Activated T-cell treated with anti-CD3 and anti-CD28 coated beads, Interleukin-2, amount 50 U/mL, for 48 hours (primary cell): ENCODE measurements at regions not wholly inside any gene's neighbourhood (a gene's known extent, or its start where the extent isn't known, plus 50 kb on each side); places are given as distances from the start of the nearest gene placed in this dataset.

Source experiments
- DNase-seq, 2 experiments: peaks; one replicate each; pipeline ENCODE4 v3.0.0-alpha.2; 2020

DNA sequence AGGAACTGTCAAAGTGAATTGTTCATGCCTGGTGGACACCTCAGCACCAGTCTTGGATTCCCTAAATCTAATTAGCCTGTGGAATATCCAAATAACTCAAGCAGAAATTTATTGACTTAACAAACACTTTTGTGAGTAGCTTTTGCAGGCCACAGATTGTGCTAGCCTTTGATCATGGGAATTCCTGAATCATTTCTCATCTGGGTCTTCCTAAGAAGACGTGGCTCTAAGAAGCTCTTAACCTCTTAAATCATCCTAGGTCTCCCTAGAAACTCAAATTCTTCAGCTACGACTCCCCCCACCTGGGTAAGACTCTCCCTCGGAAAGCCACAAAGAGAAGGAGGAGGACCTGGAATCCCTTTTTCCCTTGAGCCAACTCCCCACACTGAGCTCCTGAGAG, 53.8 kb upstream of the PSEN2 start:
- DNase-seq: no peak

DNA sequence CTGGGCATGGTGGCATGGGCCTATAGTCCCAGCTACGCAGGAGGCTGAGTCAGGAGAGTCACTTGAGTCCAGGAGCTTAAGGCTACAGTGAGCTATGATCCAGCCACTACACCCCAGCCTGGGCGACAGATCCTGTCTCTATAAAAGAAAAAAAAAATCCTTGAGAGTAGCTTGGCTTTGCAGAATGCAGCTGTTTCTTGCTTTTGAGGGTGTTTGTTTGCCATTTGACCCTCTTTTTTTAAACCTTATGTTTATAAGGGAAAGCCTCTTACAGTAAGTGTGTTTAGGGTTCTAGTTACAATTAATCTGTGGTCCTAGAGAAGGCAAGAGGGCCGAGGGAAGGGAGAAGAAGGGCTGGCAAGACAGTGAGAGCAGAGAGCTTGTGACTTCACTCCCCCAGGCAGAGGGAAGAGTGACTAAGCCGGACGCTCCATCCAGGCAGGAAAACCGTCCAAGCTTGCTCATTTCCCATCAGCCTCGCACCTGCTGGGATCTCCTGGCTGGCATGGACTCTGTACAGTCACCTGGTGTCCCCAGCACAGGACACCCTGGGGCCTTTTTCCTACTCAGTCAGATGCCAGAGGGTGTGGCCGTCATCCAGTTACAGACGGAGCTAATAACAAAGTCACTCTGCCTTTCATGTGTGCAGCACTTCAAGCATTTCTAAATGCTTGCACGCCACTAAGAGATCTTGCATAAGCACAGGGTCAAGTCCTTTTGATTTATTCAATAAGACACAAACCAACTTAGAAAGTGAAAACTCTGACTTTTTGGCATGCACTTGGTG, 55.5 kb upstream of the PSEN2 start:
- no peak for DNase-seq

DNA sequence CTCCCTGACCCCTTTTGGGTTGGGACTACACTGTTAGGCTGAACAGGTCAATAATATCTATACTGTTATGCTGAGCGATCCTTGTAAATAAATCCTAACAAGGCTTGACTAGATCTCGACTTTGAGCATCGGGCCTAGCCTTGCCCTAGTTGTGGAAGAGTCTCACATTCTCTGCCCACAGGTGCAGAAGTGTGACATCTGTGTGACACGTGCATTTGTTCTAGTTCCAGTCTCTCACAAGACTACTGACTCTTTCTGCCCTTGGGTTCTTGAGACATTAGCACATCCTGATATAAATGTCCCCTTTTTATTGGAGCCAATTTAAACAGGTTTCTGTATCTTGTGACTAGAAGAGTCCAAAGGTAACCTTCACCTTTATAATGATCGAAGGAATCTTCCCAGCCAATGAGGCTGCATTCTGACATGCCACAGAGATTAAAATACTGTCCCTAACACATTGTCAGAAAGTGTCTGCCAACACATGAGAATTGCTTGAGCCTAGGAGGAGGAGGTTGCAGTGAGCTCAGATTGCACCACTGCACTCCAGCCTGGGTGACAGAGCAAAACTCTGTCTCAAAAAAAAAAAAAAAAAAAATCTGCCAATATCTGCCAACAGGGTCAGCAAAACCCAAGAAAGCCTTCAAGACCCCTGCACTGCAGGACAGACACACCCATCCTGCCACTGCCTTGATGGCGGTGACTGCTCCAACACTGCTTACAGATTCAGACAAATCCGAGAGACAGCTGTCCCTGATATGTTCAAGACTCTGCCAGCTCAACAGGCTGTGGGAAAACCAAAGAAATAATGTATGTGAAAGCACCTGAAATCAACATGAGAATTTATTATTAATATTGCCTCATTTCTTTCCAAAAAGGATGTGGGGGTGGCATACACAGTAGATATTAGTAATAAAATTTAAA, 56.5 kb upstream of the PSEN2 start:
- DNase-seq: no peak

DNA sequence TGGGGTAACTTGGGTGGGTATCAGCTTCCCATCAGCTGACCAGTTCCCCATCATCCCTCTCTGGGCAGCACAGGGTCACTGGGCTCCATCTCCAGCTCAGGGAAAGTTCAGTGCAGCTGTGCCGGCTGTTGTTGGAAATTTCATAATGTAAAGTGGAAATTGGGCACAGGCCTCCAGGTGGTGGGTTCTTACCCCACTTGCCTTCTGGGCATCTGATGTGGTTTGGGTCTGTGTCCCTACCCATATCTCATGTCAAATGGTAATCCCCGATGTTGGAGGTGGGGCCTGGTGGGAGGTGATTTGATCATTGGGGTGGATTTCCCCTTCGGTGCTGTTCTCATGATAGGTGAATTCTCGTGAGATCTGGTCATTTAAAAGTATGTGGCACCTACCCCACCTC, 59.7 kb upstream of the PSEN2 start:
- DNase-seq: no peak

DNA sequence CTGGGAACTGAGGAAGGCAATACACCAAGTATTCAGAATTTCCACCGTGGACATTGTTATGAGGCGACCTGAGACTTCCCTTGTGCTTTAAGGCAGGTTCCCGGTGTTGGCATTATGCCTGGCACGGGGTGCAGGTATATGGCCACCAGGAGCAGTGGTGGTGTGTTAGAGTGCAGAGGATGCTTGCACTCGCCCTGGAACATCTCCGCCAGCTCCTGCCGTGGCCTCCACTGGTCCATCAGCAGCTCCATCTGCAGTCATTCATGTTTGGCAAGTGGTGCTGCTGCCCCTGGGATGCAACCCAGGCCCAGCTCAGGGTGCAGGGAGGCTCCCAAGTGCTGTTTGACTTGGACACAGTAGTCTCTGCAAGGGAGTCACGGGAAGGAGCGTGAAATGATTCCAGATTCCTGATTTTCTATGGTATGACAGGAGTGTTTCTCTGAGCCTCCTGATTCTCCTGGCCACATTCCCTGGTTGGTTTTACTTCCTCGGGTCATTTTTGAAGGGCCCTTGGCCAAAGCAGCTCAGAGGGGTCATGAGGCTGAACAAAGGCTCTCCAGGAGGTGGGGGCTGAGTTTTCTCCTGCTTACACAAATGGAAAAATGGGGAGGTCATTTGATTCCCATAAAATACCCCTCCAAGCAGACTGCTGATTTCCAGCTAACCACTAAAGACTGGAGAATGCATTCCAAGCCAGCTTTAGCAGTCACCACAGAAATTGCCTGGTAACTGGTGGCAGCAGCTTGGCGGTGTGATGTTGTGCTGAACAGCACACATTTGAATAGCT, 60.4 kb upstream of the PSEN2 start:
- no peak for DNase-seq

DNA sequence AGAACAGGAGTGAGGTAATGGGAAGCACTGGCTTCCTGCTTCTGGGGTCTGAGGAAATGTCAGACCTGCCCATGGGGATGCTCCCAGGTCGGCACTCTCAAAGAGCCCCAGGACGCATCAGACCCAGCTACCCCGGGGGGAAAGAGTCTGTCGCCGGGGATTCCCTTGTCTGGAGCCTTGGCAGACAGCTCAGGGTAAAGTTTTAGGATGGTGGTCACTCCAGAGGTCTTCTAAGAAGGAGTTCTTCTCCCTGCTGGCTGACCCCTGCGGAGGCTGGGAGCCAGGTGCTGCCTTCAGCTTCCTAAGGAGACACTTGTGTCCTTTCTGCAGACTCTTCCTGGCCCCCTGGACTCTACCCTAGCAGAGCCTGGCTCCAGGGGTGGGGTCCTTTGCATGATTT, 61.9 kb upstream of the PSEN2 start:
- no peak for DNase-seq

DNA sequence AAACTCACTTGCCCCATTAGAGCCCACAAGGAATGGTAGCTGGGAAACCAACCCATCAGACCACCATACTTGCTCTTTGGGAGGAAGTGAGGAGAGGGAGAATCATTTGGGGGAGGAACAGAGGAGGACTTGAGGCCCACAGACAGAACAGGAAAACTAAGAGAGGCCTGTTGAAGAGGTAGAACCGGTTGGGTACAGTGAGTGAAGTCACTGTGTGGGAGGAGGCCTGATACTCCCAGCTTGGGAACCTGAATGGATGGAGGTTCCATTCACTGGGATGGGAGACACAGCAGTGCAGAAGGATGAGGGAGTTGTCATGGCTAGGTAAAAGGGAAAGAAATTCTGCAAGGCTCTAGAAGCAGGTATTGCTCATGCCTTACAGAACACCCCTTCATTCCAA, 63.4 kb upstream of the PSEN2 start:
- DNase-seq: no peak

DNA sequence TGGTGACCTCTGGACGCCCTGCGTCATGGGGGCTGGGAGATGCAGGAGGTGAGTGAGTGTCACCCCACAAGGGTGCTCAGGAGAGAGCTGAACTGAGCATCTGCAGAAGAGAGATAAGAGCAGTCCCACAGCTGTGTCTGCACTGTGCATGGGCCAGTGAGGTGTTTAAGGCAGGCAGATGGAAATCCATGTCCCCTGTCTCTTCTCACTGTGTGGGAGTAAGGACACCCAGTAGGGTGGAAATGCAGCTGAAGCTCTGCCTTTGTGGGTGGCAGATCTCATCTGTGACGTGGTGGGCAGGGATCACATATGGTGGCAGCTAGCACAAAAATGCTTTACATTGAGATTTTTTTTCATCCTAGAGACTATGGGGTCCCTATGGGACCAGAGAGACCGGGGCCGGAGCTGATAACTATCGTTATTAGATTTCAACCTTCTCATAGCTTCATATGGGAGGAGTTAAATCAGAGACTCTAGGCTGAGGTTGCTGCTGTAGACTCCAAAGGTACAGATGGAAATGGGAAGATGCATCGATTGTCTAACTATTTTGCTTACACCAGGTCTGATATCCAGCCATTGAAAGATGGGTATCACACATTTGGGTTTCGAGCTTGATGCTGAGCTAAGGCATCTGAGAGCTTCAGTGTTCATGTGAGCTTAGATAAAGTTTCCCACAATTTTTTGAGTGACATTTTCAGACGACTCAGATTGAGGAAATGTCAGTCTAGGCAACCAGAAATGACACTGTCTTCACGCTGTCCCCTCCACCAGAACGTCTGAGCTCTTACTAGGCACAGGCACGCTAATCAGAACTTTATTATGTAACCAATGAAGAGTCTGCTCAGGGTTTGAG, 65.3 kb upstream of the PSEN2 start:
- DNase-seq: no peak

DNA sequence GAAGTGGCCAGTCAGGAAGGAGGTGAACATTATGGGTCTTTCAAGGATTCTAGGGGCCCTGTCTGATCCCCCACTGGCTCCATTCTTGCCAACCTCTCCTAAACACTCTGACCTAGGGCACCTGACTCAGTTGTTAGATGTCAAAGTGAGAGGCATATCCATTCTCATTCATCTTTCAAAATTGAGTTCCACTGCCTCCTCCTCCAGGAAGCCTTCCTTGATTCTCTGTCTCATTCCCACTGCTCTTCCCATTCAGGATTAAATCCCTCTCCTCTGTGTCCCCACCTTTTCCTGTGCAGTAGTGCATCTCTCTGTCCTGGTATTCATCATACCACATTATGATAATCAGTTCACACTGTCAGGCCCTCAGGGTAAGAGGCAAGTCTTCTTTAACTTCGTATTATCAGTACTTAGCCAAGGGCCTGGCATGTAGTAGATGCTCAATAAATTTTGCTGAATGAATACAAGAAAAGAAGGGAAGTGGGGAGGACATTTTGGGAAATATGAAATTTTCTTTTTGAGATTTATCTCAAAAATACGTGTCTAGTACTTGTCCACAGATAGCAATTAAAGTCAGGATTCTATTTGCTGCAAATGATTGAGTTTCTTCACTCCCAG, 61.8 kb upstream of the ITPKB start:
- DNase-seq: no peak

DNA sequence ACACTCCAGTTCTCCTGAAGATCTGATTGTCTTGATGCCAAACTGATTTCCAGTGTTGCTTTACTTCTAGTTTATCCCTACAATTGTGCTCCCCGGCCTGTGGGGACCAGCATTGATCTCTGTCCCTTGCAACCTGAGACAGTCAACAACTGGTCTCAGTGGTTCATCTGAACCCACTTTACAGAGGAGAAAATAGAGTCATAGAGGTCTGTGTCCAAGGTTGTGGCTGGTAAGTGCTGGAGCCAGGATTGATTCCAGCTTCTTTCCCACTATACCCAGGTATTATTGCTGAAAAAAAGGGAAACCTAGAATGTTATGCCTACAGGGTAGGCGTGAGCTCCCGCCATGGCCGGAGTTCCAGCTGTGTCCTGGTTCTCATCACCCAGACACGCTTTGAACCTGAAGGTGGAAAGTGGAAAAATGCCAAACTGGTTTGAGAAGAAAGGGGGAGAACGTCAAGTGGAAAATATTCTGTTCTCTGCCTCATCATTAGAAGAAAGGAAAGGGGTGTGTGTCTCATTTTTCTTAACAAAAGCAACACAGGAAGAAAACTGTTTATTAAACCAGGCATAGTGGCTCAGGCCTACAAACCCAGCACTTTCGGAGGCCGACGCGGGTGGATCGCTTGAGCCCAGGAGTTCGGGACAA, 60.7 kb upstream of the ITPKB start:
- no peak for DNase-seq

DNA sequence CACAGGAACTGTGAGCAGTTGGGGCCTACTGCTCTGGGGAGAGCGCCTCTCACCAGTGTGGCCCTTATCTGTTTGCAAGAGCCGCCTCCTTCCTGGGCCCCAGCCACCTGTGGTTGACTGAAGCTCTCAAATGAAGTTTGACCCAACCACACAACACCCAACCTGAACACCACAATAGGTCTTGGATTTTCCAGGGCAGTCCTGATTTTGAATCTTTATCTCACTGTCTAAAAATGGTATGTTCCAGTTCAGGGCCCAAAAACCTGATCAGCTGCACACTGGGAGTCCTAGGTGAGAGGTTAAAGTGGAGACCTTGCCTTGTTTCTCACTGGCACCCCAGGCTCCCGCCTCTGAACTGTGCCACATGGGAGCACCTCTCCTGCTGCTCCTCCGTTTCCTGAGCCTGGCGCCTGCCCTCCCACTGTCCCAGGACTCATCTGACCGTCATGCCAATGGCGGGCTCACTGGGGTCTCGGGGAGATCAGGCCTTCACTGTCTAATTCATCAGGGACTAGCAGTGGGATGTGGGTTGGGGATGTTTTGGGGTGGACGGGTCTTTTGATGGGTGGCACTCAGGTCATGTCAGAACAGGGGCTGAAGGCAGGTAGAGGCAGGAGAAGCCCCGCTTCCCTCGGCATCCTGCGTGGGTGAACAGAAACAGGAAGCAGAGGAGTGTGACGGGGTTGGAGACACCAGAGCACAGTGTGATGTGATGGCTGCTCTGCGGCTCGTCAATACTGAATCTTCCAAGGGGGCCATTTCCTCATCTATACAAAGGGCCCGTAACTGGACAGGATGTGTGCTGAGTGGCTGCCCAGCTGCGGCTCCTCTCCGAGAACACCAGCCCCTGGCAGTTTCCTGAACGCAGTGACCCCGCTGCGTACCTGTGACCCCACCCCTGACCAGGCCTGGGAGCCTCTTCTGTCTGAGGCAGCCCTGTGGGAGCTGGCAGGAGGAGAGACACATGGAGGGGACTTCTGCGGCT, 59.6 kb upstream of the ITPKB start:
- peak; percentile 78 to 81 for DNase-seq

DNA sequence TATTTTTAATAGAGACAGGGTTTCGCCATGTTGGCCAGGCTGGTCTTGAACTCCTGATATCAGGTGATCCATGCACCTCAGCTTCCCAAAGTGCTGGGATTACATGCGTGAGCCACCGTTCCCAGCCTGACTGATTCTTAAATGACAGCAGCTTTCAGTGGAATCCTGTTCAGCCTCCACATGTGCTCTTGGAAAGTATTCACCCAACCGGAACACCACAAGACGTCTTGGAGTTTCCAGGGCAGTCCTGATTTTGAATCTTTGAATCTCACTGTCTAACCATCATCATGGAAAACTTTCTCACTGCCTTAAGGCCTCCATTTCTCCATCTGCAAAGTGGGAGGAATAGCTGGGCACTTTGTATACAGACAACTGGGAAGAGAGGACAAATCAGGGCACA, 58.1 kb upstream of the ITPKB start:
- DNase-seq: no peak

DNA sequence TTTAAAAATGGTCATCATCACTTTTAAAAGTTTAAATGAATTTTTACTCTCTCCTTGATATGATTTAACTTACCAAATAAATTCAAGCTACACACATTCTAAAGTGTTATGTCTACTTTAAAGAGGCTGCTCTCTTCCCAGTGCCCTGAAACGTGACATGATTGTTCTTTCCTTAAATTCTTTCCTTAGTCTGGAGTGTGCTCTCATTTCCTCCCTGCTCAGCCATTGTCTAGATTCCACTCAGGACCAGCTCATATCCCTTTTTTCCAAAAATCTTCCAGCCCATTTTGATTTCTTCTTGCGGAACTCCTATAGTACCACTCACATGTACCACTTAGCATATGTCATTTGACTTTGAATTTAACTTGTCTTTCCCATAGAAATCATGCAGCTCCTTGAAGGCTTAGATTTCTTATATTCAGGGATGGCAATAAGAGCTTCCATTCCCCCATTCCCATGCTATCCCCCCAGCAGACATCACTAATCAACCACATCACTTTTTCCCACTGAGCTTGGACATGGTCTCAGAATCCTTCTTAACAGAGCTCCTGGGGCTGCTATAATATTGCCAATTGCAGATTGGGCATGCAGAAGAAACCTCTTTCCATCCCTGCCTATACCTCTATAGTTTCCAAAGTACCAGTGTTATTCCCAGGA, 54.7 kb upstream of the ITPKB start:
- DNase-seq: no peak

DNA sequence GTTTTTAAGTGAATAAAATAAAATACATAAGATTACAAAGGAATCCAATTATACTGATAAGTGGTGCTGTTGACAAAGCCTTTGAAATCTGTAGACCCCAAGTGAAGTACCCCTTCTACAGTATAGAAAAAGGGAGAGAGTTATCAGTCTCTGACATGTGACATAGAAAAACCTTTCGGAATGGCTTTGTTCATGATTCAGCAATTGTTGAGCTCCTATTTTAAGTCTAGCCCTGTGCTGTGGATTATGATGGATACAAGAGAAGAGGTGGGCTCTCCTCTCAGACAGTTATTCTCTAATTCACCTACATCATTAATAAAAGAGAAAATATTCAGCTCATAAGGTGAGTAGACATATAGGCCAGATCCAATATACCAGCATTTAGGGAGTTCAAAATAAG, 53.3 kb upstream of the ITPKB start:
- DNase-seq: no peak

DNA sequence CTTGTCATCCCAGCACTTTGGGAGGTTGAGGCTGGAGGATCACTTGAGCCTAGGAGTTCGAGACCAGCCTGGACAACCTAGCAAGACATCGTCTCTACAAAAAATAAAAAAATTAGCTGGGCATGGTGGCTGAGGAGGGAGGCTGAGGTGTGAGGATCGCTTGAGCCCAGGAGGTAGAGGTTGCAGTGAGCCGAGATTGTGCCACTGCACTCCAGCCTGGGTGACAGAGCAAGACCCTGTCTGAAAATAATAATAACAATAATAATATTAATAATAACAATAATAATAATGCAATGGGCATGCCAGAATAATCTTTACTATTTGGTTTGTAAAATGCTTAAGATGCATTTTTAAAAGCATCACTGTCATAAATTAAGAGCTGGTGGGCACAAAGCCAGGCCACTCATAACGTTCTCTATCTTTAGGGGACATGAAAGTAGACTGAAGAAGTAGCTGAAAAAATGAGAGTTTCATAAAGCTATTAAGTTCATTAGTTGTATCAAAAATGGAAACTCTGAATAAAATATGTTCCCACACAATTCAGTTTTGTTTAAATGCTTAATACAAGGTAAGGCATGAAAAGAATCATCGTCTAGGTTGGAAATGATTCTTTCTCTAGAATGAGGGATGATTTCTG, 51.6 kb upstream of the ITPKB start:
- DNase-seq: no peak

DNA sequence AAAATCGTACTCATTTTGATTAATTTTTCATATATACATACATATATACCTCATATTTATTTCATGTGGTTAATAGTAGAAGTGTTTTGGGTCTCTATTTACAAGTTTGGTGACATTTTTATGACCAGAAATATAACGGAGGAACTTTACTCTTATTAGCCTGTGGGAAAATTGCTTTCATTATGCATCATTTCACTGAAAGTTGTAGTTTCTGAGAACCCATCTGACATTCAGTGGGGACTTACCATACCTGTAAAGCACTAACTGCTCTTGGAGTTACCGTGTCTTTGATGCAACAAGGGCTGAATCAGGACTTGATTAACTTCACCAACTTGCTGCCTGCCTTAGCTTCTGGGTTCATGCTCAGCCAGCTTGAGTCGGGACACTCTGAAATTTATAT, 49.9 kb upstream of the ITPKB start:
- no peak for DNase-seq
